ENCODE measurements at regions not wholly inside any gene's neighbourhood (a gene's known extent, or its start where the extent isn't known, plus 50 kb on each side); places are given as distances from the start of the nearest gene placed in this dataset.

- TF ChIP-seq CTCF (conservative IDR thresholded peaks at IDR 0.05 in 1 of 2, IDR thresholded peaks at IDR 0.05 in 1 of 2; ENCODE audit: extremely low read depth in 1 of 2, insufficient read depth in 1 of 2, low read depth in 1 of 2, low read length in 2 of 2) (no peak), EZH2 (IDR thresholded peaks at IDR 0.05; ENCODE audit: borderline replicate concordance, low read length) (no peak)
Measured at GRCh38 chr20:47974234-47974878, 189.1 kb upstream of the SULF2 start.

All from mammary epithelial cell (primary cell).